Hematopoietic multipotent progenitor cell treated with erythropoietin and hydrocortisone succinate and interleukin-3 and kit ligand, for 6 days (in vitro differentiated cells): ENCODE measurements at regions not wholly inside any gene's neighbourhood (a gene's known extent, or its start where the extent isn't known, plus 50 kb on each side); places are given as distances from the start of the nearest gene placed in this dataset.
"Not testable (repeated sequence)": the region's sequence is repeated elsewhere in the genome, so short reads cannot be mapped to it uniquely, and the experiment has no call there.

Experiments used
- DNase-seq: peaks from one replicate; pipeline ENCODE4 v3.0.0-alpha.2; 2015

DNA sequence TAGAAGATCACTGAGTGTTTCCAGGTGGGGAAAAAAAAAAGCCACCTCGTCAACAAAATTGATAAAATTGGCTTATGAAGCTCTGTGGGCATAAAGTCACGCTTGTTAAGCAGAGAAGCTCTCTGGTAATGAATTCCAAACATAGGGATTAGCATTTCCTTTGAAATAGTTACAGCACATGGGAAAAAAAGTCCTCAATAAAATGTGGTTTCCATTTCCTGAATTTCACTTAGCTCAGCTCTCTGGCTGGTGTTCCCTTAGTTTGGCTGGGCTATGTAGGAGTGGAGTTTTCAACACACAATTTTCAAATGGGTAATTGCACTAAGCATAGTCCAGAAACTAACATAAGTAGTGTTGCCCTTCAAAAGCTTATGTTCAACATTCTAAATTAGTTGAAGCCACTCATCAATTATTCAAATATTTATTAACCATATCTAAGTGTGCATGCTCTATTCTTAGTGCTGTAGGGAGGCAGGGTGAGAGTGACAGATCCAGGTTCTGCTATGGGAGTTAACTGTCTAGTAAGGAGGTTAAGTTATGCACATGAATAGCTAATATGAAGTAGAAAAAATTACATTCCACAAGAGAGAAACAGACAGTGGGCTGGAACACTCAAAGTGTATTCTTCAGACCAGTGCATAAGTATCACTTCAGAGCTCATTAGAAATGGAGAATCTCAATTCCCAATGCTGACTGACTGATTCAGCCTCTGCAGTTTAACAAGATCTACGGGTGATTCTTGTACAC, 445.7 kb downstream of the SMARCA1 start:
- DNase-seq = no peak

DNA sequence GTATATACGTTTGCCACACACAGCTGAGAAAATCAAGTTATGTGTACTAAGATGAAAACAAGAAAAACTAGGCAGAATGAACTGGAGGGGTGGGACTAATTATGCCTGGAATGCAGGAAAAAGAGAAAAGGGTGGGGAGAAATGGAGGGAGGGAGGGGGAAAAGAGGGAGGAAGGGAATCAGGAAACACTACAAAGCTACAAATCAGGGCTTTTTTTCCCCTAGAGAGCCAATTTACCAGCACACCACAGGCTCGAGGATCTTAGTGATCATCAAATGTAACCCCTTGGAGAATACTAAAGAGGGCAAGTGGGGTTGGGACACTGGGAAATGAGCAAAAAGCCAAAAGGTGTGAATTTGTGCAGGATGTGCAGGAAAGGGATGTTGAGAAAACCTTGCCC, 451.9 kb downstream of the SMARCA1 start:
- DNase-seq = no peak

DNA sequence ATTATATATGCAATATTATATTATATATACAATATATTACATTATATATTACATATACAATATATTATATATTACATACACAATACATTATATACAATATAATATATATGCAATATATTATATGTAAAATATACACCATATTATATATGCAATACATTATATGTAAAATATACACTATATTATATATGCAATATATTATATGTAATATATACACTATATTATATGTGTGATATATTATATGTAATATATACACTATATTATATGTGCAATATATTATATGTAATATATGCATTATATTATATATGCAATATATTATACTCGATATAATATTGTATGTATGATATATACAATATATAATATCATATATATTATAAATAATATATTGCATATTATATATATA, 457.4 kb downstream of the SMARCA1 start:
- no peak for DNase-seq

DNA sequence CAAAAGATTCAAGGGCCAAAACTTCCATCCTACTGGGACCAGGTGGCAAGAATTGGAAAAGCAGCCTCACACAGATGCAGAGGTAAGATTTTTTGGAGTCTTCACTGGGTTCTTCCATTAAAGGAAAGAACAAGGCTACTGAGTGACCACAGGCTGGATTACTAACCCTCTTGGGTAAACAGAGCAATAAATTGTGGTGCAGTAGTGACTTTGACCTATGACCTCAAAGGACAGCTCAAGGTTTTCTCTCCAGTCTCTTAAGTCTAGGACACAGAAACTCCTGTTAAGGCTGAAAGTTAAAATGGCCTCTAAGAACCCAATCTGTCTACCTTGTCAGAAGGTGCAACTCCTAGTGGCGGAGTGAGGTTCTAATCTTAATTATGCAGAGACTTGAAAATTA, 464.9 kb downstream of the SMARCA1 start:
- DNase-seq = no peak

DNA sequence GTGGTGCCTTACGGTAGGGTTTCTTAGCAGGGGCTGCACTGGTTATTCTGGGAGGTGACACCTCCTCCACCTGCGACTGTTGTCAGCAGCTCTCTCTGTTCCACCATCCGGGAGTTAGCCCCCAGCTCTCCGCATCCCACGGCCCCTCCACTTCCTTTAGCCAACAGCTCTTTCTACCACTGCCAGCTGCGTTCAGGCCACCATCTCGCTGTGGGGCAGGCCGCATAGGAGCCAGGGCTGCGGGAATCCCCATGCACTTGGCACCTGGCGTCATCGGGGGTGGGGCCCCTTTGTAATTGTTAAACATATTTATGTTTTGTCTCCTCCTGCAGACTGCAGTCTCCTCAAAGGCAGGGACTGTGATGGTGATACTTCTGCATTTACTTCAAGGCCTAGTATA, 480.2 kb downstream of the SMARCA1 start:
- DNase-seq = no peak

DNA sequence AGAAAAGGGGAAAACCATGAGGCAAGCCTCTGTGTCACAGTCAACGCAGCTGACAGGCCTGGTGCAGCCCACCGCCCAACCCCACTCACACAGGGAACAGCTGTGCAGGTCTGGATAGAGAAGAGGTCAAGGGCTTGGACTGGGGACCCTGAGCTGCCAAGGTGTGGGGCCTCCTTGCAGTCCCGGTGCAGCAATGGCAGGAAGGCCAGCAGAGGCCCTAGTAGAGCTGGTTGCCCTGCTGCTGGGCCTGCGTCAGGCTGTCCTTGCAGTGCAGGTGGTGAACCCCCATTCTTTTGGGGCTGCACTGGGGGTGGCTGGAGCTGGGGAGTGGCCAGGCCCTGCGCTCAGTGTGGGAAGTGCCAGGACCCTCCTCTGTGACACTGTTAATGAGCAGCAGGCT, 482.0 kb downstream of the SMARCA1 start:
- DNase-seq = no peak

DNA sequence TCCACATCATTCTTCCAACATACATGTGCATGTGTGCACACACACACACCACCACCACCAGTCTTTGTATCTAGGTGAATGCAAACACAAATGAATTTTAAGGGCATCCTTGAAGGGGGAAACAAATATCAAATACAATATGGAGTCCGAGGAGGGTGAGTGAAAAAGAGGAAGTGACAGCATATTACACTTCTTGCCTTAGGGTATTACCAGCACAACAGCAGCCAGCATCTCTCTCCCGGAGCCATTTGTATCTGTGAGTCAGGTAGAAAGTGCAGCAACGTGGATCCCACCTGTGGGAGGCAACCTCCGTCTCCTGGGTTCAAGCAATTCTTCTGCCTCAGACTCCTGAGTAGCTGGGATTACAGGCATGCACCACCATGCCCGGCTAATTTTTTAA, 483.2 kb downstream of the SMARCA1 start:
- no peak for DNase-seq

DNA sequence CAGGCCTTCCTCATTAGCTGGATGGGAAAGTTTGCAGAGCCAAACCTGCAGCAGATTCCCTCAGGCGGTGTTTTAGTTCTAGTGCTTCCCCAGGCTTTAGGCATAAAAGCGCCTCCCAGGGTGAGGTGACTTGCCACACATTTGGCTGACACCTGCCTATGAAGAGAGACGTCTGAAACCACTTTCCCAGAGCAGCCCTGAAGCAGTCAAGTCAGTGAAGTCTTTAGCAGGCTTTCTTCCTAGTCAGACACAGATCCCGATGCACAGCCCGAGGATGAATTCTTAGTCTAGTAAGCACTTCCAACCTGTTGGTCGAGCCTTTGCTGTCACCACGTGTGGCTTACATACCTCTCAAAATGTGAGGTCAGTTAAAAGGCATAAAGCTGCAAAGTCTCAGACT, 484.1 kb downstream of the SMARCA1 start:
- no peak for DNase-seq

DNA sequence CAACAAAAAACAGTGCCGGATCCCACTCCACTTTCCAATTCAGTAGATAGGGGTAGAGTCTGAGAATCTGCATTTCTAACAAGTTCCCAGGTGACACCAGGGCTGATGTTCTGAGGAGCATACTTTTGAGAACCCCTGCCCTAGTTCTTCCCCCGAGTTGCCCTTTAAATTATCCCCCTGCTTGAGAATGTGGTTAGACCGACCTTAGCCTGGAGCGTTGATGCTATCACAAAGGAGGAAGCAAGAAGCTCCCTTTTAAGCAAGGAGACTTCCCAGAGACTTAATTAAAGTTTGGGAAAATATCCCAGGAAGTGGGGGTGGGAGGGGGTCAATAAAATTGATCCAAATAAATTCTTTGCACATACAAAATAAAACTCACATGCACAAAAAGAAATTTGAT, 485.9 kb downstream of the SMARCA1 start:
- DNase-seq = no peak

DNA sequence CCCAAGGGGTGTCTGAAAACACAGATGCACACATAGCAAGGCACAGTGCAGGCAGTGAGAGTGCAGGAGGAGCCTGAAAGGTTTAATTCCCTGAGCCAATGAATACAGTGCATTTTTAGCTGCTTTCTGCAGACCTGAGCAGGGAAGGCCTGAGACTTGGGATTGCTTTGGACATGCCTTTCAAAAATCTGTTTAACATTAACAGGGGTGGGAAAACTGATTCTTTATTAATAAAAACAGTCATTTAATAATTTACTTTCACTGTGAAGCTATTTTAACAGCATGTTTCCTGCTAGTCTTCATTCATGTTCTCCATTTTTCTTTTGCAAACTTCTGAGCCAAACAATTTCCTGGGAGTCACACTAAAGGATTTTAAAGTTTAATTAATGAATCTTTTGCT, 488.1 kb downstream of the SMARCA1 start:
- DNase-seq = no peak

DNA sequence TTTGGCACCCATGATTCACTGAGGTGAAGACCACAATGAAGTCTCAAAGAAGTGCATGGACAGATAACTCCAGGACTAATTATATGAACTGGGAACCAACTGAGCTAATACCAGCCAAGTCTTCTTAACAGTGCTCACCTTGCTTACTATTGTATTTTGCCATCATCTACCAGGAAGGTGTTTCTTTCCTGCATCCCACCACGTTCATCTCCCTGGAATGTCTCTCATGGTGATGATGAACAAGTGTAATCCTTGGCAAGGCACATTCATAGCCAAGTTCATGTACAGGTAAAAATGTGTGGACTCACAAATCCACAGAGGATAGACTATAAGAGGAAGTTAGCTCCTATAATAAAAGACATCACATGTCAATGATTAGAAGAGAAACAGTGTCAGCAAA, 489.1 kb downstream of the SMARCA1 start:
- no peak for DNase-seq

DNA sequence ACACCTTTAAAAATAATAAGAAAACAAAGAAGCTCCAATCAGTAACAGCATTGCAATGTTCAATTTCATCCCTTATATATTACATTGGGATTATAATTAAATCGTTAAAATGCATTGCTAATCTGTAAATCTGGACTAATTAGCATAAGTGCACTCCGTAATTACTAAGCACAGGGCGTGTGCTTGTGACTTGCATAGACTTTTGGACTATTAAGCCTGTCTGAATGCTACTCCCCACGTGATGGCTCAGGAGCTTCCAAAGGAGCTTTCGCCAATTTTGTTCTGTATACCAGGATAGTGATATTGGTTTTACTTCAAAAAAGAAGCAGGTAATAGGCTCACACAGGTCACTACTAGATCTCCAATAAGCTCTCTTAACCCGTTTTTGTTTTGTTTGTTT, 497.1 kb downstream of the SMARCA1 start:
- DNase-seq = no peak

DNA sequence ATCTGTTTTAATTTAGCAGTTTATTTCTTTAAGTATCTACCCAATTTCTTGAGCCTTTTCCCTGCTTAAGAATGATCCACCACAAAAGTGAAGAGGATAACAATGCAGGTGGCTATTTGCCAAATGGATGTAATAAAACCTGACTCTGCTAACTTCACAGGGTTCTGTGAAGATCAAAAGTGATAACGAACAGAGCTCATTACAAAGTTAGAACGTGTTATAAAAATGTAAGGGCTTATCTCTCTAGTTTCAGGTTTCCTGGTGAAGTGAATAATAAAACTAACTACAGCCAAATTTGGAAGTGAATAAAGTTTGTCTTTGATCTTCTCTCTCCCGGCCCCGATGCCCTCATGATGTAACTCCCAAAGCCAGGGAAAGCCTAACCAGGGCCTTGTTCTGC, 497.9 kb downstream of the SMARCA1 start:
- DNase-seq = no peak

DNA sequence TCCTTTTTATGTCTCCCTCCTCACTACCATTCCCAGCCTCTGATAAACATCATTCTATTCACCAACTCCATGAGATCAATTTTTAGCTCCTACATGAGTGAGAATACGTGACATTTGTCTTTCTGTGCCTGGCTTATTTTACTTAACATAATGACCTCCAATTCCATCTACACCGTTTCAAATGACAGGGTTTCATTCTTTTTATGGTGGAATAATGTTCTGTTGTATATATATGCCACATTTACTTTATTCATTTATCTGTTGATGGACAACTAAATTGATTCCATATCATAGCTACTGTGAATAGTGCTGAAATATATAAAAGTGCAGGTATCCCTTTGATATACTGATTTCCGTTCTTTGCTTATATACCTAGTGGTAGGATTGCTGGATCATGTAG, 503.9 kb downstream of the SMARCA1 start:
- no peak for DNase-seq

DNA sequence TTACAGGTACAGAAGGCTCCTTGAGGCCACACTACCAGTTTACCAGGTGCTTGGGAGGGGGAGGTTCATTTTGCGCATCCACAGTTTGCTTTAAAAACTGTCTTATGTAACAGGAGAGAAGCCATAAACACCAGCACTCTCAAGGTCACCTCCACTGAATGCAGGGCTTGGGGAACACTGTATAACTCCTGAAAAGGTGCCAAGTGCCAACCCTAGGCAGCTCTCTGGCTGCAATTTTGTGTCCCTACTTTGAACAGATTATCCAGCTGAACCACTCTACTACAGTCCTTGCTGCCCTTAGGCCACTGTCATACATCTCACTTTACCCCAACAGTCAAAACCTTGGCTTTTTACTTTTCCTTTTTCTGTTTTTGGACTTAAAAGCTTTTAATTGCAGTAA, 507.9 kb downstream of the SMARCA1 start:
- DNase-seq = no peak

DNA sequence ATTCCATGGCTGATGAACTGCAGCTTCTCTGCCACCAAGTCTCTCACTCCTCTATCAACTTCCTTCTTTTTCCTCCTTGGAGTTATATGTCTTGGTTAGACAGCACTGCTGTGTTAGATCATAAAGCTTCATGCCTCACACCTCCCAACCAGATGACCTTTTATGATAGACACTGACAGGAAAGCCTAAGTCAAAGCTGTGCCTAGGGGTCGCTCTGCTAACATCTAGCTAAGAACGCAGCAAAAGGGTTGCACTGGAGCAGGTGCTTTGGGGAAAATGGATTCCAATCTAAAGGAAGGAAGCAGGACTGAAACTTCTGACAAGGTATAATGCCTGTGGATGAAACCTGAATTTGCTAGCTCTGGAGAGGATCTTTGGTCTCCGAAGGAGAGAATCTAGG, 509.7 kb downstream of the SMARCA1 start:
- no peak for DNase-seq

DNA sequence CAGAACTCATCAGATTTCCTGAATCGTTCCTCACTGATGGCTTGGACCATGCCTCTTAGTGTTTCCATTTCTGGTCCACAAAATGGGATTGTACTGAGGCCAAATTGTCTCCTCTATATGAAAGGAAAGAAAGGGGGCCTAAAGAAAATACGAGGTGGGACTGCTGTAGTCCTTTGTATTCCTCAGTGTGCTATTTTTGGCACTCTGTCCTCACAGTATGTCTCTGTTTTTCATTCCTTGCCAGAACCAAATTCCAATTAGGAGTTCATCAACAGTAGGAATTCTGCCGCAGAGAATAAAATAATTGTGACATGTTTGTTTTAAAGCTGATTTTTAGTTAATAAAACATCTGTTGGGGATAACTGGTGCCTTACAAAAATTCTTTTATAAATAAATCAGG, 515.7 kb downstream of the SMARCA1 start:
- no peak for DNase-seq

DNA sequence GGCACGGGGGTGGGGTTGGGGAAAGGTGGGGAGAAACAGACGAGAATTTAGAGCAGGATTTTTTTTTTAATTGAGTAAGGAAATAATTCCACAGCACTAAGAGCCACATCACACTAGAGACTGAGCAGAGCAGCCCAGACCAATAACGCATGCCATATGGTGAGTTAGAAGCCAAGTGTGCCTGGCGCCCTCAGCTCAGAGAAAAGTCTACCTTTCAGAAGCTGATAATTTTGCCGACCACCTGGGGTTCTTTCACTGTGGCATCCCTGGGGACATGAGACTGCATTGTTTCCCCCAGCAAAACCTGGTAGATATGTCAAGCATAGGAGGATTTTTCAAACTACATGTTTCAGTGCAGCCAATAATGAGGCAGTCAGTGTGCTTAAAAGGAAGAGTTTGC, 516.8 kb downstream of the SMARCA1 start:
- no peak for DNase-seq

DNA sequence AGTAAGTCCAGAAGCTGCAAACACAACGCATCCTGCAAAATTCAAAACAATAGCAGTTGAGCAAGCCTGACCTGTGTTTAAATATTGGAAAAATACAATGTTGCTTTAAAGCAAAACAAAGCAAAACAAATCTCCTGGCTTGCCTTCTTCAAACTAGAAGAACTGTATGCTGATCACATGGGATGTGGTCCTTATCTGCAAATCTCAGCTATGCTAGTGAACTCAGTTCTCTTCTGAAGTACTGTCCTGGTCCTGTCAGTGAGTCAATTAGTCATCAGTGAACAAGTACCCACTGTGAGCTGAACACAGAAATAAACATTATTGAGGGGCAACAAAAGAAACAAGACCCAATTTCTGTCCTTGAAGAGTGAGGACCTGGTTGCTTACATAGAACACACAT, 522.5 kb downstream of the SMARCA1 start:
- DNase-seq = no peak

DNA sequence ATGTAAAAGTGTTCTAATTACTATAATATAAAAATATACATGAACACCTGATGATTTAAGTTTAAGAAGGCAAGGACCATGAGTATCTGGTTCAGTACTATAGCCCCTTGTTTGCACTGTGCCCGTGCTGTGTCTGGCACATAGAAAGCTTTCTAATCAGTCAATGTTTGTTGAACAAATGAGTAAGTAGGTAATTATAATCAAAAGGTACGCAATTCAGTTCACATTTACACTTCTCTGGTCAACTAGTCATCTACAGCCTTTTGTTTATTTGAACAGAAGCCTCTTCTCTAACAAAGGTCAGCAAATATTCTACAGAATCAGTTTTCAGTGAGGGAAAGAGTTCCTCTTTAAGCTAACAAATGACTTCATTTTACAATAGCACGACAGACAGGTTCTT, 523.3 kb downstream of the SMARCA1 start:
- no peak for DNase-seq

DNA sequence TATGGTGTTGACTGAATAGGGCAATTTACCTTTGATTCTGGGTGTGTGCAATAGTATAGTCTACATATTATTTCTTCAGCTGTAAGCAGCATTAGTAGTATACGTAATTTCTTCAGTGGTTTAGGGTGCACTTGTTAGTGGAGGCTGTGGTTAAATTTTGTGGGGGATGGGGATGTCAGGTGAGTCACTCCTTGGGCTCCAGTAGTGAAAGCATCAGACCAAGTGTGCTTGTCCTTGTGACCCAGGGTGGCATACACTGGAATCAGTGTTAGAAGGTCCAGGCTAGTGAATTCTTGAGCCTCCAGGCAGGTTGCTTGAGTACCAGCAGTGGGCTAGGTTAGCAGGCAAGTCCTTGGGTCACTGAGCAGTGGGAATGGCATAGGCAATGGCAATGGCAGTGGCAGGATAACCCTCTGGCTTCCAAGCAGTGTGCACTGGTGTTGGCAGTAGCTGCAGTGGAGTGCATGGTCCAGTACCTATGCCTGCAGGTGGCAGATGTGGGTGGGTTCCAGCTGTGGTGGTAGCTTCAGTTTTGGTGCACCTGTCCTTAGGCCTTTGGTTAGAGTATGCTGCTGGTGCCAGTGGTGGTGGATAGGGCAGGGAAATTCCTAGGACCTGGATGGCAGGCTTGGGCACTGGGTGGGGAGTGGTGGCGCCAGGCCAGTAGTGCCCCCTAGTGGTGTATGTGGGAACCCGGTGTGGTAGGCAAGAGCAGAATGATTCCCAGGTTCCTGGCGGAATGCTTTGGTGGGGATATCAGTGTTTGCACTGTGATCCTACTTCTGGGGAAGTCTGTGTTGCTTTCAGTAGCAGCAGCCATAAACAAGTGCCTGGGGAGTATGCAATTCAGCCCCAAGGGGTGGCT, 531.0 kb downstream of the SMARCA1 start:
- DNase-seq = no peak

DNA sequence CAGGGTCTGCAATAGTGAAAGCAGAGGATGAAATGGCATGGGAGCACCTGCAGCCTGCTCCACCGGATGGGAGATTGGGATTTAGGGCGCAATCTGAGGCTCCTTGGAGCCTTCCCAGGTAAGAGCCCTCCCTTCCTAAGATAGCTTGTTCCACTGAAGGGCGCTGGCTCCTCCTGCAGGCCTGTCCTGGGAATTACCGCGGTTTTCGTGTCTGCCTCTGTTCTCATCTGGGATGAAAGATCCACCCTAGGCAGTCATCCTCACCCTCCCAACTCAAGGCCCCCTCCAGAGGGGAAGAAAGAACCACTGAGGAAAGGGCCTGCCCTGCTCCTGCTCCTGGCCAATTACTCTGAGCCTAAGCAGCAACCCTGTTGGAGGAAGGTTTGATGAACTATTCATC, 547.5 kb downstream of the SMARCA1 start:
- peak; percentile 26 for DNase-seq

DNA sequence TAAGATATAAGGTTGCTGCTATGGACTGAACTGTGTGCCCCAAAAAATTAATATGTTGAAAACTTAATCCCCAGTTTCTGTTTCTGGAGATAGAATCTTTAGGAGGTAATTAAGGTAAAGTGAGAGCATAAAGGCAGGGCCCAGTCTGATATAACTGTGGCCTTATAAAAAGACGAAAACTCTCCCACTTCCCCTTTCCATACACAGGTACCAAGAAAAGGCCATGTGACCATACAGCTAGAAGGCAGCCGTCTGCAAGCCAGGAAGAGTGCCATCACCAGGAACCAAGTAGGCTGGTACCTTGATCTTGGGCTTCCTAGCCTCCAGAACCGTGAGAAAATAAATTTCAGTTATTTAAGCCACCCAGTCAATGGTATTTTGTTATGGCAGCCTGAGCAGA, 550.3 kb downstream of the SMARCA1 start:
- no peak for DNase-seq

DNA sequence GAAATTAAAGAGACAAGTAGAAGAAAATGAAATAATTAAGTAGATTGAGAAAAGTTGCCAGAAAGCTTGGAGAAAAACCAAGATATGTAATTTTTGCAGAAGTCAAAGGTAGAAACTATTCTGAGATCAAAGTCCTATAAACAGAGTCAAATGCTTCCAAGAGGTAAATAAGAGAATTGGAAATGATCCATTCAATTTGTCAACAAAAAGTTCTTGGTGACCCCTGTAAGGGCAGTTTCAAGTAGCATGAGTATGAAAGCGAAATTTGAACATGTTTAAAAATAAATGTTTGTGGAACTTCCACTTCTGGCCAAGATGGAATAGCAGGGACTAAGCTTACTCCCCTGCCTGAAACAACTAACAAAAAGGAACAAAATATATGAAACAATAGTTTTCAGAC, 562.0 kb downstream of the SMARCA1 start:
- DNase-seq = no peak

DNA sequence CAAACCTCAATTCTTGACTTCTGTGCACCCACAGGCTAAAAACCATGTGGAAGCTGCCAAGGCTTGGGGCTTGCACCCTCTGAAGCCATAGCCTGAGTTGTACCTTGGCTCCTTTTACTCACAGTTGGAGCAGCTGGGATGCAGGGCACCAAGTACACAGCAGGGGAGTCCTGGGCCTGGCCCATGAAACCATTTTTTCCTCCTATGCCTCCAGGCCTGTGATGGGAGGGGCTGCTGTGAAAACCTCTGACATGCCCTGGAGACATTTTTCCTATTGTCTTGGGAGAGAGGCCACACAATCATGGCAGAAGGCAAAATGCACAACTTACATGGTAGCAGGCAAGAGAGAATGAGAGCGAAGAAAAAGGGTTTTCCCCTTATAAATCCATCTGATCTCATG, 568.6 kb downstream of the SMARCA1 start:
- not testable (repeated sequence) for DNase-seq
